CMK (cell line): ENCODE measurements at regions not wholly inside any gene's neighbourhood (a gene's known extent, or its start where the extent isn't known, plus 50 kb on each side); places are given as distances from the start of the nearest gene placed in this dataset.
"Not testable (repeated sequence)": the region's sequence is repeated elsewhere in the genome, so short reads cannot be mapped to it uniquely, and the experiment has no call there.

Source experiments
- DNase-seq: peaks from one replicate; pipeline ENCODE4 v3.0.0-alpha.2; 2010; ENCODE audit warnings: low read depth

DNA sequence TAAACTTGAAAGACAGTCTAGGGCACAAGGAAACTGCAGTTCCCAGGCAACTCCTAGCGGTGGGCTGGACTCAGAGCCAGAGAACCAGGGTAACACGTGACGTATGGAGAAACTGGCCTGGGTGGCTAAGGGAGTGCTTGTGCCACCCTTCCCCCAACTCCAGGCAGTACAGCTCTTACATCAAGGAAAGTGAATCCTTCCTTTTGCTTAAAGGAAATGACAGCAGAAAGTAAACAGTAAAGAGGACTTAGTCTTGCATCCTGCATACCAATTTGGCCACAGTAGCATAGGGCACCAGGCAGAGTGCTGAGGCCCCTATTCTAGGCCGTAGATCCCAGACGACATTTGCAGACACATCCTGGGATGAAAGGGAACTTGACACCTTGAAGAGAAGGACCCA is 322.8 kb downstream of the CD109 start:
- no peak for DNase-seq

DNA sequence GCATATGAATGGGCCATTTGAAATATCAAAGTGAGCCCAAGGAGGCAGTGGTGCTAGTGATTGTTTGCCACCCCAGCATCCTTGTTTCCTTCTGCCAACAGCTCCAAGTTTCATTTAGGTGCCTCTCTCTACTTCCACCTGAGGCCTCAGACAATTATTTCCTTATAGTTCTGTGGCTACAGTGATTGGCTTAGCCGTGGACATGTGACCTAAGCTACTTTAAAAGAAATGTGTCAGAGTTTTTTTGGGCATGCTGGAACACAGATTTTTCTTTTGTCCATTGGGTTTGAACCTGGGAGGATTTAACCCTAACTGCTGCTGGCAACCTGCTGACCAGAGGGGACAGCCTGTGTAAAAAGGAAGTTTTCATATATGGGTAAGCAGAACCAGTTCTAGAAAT is 319.4 kb downstream of the CD109 start:
- DNase-seq = no peak

DNA sequence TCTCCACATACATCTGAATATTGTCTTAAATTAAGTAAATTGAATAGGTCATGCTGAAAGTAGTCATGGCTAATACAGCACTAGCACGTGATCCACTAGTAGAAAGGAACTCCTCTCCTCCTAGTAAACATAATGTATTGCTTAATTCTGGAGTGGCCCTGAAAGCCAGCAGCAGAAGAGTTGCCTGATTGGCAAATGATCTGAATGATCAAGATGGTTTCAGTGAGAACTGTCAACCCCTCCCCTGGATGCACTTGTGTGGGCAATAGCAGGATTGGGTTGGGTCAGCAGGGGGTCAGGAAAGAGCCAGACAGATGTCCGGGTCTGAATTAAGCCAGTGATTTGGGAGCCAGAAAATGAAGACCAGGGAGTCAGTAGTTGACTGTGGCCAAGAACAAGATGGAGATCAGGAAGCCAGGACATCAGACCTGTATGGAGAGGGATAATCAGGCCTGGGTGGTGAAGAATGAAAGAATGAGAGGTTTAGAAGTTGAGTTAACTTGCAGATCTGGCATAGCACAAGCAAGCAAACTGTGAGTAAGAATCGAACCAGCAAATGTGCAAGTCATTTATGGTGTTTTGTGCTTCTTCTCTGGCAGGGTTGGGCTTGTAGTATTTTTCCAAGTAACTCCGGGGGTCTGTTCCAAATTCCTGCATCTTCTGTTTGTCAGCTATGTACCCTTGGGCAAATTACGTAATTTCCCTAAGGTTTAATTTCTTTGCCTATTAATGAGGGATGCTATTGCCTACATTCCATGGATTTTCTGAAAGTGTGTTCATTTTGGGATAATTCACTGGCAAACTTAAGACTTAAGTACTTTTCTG is 304.9 kb downstream of the CD109 start:
- no peak for DNase-seq

DNA sequence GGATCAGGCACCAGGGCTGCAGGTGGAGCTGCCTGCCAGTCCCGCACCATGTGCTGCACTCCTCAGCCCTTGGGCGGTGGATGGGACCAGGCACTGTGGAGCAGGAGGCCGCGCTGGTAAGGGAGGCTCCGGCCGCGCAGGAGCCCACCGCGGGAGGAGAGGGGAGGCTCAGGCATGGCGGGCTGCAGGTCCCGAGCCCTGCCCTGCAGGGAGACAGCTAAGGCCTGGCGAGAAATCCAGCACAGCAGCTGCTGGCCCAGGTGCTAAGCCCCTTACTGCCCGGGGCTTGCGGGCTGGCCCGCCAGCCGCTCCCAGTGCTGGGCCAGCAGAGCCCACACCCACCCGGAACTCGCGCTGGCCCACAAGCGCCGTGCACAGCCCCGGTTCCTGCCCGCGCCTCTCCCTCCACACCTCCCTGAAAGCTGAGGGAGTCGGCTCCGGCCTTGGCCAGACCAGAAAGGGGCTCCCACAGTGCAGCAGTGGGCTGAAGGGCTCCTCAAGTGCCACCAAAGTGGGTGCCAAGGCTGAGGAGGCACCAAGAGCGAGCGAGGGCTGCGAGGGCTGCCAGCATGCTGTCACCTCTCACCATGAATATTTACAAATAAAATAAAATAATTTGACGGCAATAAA is 294.7 kb downstream of the CD109 start:
- not testable (repeated sequence) for DNase-seq

DNA sequence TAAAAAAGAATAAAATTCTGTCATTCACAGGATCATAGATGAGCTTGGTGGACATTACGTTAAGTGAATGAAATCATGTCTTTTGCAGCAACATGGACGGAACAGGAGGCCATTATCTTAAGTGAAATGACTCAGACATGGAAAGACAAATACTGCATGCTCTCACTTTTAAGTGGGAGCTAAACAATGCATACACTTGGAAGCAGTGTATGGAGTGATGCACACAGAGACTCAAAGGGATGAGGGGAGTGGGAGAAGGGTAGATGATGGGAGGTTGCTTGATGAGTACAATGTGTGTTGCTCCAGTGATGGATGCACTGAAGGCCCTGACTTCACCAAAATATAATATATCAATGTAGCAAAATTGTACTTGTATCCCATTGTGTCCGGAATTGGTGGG is 293.4 kb downstream of the CD109 start:
- no peak for DNase-seq

DNA sequence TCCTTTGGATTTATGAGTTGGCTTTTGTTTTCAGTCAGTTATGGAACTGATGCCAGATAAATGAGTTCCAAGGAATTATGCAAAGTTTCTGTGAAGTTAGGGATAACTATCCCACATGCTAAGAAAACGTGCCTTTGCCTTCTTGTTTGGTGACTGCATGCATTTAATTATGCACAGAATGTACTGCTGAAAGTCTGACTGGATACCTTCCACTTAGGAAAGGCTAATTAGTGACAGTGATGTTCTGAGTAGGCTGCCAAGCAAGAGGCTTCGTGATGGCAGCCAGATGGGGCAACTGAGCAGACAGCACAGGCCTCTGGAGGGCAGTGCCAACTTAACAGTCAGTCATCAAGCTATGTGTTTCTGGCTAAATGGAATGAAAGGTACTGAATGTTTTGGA is 289.9 kb downstream of the CD109 start:
- no peak for DNase-seq

DNA sequence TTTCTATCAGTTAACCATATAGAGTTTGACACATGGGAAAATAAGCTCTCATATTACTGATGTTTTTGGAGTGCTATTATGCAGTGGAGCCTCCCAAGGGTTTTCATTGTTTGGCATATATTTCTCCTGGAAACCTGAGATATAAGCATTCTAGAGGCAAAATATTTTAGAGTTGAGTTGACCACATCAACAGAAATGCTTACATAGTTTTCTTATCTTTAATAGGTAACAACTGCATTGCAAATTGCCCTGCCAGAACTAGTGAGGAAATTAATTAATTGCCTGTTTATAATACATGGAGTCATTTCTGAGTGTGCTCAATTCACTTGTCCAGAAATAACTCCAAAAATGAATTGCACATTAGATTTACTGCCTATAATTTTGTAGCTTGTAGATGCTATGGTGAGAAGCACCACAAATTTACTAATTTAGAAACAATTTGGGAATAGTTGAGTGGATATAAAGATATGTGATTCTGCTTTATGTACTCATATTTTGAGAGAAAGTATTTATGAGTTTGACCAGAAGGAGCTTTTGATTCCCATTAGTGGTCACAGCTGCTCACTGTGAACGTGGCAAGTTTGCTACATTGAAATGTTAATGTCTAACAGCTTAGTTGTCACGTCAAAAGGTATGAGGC is 288.7 kb downstream of the CD109 start:
- DNase-seq = no peak

DNA sequence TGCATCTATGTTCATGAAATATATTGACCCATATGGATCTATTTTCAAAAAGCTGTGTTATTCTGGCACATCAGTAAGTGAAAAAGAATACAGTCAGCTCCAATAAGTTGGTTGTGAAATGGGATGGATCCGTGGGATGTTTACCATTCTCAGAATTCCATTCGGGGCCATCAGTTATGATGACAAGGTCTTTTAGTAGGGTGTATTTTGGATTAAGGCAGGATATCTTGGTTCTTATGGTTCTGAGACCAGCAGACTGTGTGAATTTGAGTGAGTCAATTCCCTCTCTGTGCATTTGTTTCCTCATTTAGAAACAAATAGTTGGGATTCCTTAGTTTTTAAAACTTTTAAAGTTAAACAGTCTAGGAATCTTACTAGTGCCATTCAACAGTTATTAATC is 287.4 kb downstream of the CD109 start:
- no peak for DNase-seq

DNA sequence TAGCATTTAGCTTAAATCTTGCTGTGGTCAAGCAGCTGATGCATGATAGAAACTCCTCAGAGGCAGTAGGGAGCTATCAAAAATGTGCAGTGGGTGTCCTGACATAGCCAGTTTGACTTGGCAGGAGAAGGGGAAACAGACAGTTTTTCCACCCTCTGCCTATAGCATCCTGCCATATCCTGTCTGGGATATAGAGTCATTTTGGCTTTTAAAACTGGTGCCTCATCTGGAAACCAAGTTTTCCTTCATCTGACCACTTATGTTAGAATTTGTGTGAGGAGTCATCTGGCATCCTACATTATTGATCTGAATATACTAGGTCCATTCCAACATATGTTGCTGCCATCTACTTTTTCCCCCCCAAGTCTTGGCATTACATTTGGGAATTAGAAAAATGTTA is 284.1 kb downstream of the CD109 start:
- DNase-seq = no peak

DNA sequence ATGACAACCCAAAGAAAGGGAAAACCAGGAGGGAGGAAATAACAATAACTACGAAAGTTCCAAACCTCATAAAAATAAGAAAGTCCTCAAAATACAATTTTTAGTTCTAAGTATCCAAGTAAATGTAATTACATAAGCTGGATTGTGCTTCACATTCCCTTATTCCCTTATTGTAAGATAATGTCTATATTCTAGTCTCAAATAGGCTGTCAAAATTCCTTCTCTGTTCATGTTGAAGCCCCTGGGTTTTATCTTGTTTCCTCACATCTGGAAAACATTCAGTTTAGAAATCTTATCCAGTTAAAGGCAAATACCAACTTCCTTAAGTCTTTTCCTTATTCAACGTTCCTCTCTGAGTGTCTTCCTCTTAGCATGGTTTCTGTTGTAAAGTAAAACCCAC is 282.3 kb downstream of the CD109 start:
- no peak for DNase-seq

DNA sequence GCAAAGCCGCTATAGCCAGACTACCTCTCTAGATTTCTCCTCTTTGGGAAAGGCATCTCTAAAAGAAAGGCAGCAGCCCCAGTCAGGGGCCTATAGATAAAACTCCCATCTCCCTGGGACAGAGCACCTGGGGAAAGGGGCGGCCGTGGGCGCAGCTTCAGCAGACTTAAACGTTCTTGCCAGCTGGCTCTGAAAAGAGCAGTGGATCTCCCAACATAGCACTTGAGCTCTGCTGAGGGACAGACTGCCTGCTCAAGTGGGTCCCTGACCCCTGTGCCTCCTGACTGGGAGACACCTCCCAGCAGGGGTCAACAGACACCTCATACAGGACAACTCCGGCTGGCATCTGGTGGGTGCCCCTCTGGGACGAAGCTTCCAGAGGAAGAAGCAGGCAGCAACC is 276.5 kb downstream of the CD109 start:
- DNase-seq = not testable (repeated sequence)

DNA sequence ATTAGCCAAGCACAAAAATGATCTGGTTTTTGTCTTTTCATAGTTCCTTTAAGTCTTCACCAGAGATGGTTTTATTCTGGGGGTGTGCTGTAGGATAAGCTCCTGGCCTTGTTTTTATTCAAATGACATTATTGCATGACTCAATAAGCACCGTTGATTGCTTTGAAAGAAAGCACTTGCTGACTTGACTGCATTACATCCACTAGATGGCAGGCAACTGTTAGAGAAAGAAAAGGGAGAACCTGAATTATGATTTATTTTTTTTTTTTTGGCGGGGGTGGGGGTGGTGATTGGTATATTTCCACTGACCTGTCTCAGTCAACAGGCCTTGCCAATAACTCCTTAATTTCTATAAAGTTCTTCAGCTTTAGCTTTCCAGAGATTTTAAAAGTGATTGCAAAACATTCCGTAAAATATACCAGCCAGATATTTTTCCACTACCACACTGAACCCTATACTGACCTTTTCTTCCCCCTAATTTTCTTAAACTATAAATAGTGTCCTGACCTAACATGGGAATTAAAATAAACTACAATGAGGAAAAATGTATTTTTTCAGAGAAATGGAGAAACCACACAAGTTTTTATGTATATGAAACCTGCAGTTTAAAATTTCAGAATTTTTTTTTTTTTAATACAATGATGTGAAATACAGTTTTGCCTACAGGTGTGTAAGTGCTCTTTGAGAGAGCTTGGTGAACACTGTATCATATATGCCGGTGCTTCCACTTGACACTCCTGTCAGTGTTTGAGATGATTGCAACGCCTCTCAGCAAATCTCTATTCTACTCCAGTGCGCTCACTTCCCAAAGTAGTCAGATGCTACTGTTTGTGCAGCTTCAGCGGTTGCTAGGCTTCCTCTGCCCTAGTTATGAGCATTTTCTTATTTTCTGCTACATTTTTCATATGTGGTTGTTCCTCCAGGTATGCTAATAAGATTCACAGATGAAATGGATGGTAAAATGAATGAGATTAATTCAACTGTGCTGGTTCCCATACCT is 274.3 kb downstream of the CD109 start:
- no peak for DNase-seq

DNA sequence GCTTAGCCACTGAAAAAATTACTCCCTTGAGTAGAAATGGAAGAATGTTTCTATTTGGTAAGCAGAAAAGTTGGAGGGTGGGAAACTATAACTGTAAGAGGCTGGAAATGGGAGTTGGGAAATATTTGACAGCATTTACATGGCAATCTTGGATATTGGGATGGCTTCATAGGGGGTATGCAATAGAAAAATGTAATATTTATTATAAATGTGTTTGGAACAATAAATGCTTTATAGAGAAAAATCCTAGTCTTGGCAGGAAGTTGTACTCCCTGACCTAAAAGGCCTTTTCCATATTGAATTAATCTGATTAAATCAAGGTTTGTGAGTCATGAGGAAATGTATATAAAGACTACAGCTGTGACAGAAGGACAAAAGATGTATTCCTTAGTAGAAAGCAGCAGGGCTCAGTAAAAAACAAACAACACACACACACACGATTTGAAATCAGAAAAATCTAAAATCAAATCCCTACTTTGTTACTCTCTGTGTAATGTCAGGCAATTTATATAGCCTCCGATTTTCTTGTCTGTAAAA is 272.3 kb downstream of the CD109 start:
- no peak for DNase-seq

DNA sequence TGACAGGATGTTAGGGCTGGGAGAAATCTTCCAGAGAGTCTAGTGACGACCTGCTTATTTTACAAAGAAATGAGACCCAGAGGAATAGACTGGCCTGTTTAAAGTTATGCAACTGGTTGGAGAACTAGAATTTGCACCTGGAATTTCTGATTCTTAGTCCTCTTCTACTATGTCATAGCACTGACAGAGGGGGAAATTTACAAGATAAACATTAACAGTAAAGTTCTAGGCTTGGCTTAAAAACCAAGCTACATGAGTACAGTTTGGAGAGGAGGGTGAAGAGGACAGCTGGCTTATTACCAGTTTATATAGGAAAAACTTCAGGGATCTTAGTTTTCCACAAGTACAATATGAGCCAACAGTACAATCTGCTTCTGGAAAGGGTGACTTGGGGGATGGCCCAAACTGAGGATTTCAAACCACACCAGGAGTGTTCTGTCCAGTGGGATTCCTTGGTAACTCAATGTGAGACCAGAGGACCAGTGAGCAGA is 269.6 kb downstream of the CD109 start:
- DNase-seq = no peak

DNA sequence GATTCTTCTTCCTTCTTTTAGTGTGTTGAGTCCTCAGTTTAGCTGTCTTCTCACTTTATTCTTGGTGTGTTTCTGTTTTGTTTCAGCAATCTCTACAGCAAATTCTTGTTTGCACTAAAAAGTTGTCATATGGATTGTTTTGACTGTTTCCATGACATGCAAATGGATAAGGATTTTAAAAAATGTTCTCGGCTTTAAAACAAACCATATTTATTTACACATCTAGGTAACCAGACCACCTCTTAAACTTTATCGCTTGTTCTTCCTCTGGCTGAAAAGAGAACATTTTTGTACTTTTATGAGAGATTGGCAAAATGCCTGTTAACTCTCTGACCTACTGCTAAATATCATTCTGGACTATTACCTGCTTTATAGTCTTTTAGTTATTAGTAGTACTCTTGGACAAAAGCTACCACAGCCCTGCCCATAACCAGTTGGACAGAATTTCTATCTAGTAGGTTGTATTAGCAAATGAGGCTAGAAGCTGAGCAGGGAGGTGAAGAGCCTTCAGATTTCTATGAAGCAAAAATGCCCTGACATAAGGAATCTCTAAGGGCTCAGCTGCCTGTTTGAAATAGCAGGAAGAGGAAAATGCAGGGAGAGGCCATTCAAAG is 268.3 kb downstream of the CD109 start:
- no peak for DNase-seq

DNA sequence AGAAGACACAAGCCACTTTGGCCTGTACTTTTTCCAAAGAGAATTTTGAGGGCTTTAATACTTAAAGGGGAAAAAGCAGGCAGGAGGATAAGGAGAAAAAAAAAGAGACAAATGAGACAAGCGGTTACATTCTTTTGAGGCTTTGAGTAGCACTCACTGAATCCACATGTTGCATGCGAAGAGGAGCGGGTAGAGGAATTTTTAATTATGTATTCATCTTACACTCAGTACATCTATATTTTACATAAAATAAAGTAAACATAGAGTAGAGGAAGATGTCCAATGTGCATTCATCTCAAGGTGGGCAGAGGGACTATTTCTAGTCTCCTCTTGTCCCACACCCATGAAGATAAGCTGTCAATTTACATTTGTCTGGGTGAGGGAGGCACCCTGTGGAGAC is 266.9 kb downstream of the CD109 start:
- DNase-seq = no peak

DNA sequence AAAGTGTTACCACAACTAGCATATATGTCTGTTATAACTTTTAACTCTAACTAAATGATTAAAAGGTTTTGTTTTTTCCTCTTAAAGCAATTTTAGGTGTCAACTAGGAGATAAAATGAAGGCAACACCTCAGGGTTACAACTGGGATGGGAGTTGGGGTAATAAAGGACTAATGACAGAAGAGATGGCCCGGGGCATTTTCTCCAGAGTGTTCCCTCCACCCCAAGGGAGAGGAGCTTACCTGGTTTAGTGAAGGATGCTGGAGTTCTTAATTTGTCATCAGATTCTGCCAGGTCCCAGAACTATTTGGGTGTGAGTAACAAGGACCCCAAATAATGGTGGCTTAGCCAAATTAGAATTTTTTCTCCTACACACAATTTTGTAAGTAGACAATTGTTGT is 260.3 kb downstream of the CD109 start:
- DNase-seq = no peak

DNA sequence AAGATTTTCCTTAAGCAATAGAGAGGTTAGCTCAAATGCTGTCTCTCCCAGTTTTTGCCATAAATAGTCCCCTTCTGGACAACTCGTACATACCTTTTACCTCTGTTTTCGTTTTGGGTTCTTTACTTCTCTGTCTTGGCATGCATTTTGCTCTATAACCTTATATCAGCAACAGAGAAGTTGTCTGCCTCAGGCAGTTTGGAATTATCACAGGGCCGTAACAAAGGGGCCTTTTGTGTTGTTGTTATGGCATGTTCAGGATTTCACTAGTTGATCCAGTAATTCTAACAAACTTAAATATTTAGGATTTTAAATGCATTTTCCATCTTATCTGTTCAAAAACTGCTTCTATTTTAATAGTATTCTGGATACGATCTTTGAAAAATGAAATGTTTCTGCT is 259.8 kb downstream of the CD109 start:
- no peak for DNase-seq

DNA sequence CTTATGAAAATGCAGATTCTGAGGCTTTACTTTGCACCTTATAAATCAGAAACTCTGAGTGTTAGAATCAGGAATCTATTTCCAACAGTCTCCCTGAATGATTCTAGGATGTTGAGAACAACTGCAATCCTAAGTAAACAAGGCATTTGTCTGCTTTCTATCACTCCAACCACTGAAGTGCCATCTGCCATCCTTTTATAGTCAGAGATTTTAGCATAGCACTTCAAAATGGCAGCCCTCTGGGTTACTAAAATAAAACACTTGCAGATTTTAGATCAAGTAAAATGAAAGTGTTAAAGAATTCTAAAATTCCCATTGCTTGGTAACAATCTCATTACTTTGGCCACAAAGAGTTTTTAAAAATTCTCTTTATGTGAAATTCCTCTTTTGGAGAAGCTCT is 258.9 kb downstream of the CD109 start:
- DNase-seq = no peak

DNA sequence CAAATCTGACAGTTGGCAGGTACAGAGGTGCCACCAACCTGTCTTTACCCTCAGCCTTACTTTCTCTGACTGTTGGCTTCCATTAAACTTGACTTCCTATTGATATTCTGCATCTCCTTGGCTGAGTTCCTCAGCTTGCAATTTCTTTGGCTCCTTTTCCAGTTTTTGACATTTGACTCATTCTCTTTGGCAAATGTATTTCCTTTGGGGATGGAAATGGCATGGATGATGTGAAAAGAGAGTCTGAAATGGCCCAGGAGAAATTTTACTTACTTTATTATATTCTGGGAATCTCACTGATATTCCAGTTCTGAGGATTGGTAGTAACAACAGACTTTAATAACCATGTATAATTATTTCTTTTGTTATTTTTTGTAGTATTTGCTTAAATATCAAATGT is 255.2 kb downstream of the CD109 start:
- DNase-seq = no peak

DNA sequence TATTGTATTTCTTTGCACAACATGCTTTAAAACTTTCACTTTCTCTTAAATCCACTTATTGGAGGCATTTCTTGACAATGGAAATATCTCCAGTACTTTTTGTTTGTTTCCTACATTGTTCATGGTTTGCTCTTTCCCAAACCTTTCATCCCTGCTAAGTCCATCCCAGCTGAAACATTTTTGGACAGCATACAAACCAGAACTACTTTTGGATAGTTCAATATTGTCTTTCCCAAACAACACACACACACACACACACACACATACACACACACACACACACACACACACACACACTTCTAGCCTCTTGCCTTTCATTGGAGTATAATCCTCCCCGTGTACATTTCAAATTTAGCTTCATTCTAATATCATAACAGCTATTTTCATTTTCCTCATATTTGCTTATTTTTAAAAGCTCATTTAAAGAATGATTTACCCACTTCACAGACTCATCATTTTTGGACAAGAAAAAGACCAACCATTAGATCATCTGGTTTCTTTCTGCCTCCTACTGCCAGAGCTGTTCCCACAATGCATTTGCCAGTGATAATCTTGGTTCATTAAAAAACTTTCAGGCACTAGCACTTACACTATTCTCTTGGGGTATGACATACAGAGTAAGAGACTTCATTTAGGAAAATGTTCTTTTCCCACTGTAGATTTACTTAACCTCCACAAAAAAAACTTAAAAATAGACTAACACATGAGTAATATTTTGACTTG is 248.1 kb downstream of the CD109 start:
- DNase-seq = no peak
